Thyroid gland (tissue), 4 donors: ENCODE measurements at regions not wholly inside any gene's neighbourhood (a gene's known extent, or its start where the extent isn't known, plus 50 kb on each side); places are given as distances from the start of the nearest gene placed in this dataset.

Source experiments
- CTCF ChIP-seq, 6 experiments: fragments of 200-600 bp in 3 of 6; fragments of 450-650 bp in 3 of 6; sonication (generic) in 3 of 6; IDR thresholded peaks; one replicate each; pipeline ENCODE4 v1.5.1; 2016 to 2019; ENCODE audit warnings: antibody characterized with exemption in 6 of 6, mild to moderate bottlenecking in 2 of 6, inconsistent platforms in 1 of 6, moderate library complexity in 1 of 6
- POLR2A ChIP-seq, 2 donors: fragments of 450-650 bp; IDR thresholded peaks; one replicate each; pipeline ENCODE4 v1.6.1; 2017; ENCODE audit warnings: antibody characterized with exemption in 2 of 2, mild to moderate bottlenecking in 2 of 2, moderate library complexity in 1 of 2

GRCh38 chr10:84862551-84862950 lies 534.2 kb downstream of the CCSER2 start:
- no peak for TF ChIP-seq CTCF (IDR thresholded peaks at IDR 0.05)
- TF ChIP-seq POLR2A (IDR thresholded peaks at IDR 0.05): no peak
